Adrenal gland (tissue), 9 donors: ENCODE measurements at regions not wholly inside any gene's neighbourhood (a gene's known extent, or its start where the extent isn't known, plus 50 kb on each side); places are given as distances from the start of the nearest gene placed in this dataset.

ENCODE experiments used
- DNase-seq, 7 donors: peaks; one replicate each; pipeline ENCODE4 v3.0.0-alpha.2; 2019 to 2020
- H3K27ac ChIP-seq, 5 donors: fragments of 200-600 bp; sonication (generic) in 4 of 5; 1 replicate in 3 of 5; 2 replicates in 2 of 5; pipeline versions ENCODE4 v1.5.1 to v1.8.0; 2016 to 2020; ENCODE audit warnings: mild to moderate bottlenecking in 1 of 5
- H3K27me3 ChIP-seq: fragments of 200-600 bp; 2 replicates; pipeline ENCODE4 v1.8.0; 2021
- H3K36me3 ChIP-seq, 2 donors: fragments of 200-600 bp; replicated peaks in 1 of 2; 1 replicate in 1 of 2; 2 replicates in 1 of 2; pipeline versions ENCODE4 v1.5.1 to v1.8.0; 2018 to 2022
- H3K4me1 ChIP-seq, 2 donors: fragments of 200-600 bp; replicated peaks in 1 of 2; 1 replicate in 1 of 2; 2 replicates in 1 of 2; pipeline versions ENCODE4 v1.5.1 to v1.8.0; 2018 to 2021
- H3K4me3 ChIP-seq, 4 donors: fragments of 200-600 bp; sonication (generic) in 3 of 4; one replicate each; pipeline ENCODE4 v1.5.1; 2016 to 2018
- H3K9me3 ChIP-seq, 3 donors: fragments of 200-600 bp; sonication (generic) in 1 of 3; replicated peaks in 1 of 3; 1 replicate in 2 of 3; 2 replicates in 1 of 3; pipeline versions ENCODE4 v1.5.1 to v1.8.0; 2016 to 2021
- CTCF ChIP-seq, 6 experiments: fragments of 450-650 bp in 4 of 6; fragments of 200-600 bp in 2 of 6; sonication (generic) in 1 of 6; IDR thresholded peaks; 1 replicate in 5 of 6; 2 replicates in 1 of 6; pipeline versions ENCODE4 v1.5.1 to v1.8.0; 2016 to 2021; ENCODE audit warnings: antibody characterized with exemption in 6 of 6, mild to moderate bottlenecking in 2 of 6, moderate library complexity in 1 of 6
- POLR2A ChIP-seq, 2 donors: fragments of 450-650 bp; IDR thresholded peaks; one replicate each; pipeline ENCODE4 v1.6.1; 2017; ENCODE audit warnings: antibody characterized with exemption in 2 of 2, mild to moderate bottlenecking in 2 of 2, moderate library complexity in 1 of 2
- WGBS, 4 donors: extraction: QIAGEN DNeasy Blood & Tissue Kit in 2 of 4; methylation state at CpG; one replicate each; pipeline versions ENCODE4 v1.1.5 to v1.1.7; 2013 to 2017; 5-methylcytosine and 5-hydroxymethylcytosine counted together
- intact Hi-C, 2 donors: fragments of 100-400 bp; cut with DNase I; formaldehyde crosslinking; loops; one replicate each; pipeline versions ENCODE4 v1.14.1 to v1.15.0; 2022 to 2023
- donor health status: healthy with polysubstance abuse.
- donor health status: Bipolar disorder and iron deficiency.
- donor health status: DM: yes; HTN: yes; CAD: no.
- donor health status: DM: no; HTN: no; CAD: no.
- donor health status: DM: no; HTN: no; CAD: no.

DNA sequence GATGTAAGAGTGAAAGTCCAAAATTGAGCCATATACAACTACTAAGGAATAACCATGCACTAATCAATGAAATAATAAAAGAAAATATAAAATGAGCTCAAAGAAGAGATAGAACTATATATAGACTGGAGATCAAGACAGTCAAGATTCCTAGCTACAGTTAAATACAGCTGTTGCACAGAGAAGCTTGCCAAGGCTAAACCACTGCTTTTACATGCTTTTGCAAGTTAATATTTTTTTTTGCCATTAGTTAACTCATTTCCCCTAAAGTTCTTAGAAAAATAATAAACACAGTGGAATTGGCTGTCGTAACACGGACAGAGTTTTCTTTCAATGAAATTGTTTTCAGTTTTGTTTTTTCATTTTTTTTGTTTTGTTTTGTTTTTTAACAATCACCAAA lies 123.0 kb downstream of the VGLL3 start:
- intact Hi-C loops = no loop called here
- WGBS, 4 donors = 30 to 57% (median 42%) methylated on average over 2 of the region's 2 CpGs
- TF ChIP-seq POLR2A (IDR thresholded peaks at IDR 0.05) (no peak), CTCF (IDR thresholded peaks at IDR 0.05) (no peak)

DNA sequence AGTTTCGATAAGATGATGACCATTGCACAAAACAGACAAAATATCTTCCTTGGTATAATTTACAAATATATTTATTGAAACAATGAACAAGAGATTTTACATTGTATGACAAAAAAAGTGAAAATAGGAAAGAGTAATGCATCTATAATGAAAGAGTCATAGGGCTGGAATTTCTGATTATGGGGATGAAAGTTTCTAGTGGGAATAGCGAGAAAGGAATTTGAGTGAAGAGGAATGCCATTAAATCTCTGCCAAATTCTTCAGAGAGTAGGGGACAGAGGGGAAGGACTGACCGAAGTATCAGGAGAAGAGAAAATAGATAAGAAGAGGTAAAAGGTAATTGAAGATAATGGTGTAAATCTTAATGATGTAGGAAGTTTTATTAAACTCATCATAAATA lies 125.4 kb downstream of the VGLL3 start:
- Histone ChIP-seq H3K4me1 (no peaks in the 10 kb centered on the region), H3K36me3 (no peaks in the 10 kb centered on the region), H3K27ac (no peak overlapping the region), H3K27me3 (no peaks in the 10 kb centered on the region), H3K4me3 (no peak overlapping the region), H3K9me3 (no peaks in the 10 kb centered on the region)
- no peak for DNase-seq
- 63 to 70% (median 66%) methylated on average over 3 of the region's 3 CpGs for WGBS, 4 donors
- TF ChIP-seq POLR2A (IDR thresholded peaks at IDR 0.05) (no peak), CTCF (IDR thresholded peaks at IDR 0.05) (no peak)
- intact Hi-C loops = no loop called here

More for the DNA sequence above, 123.0 kb downstream of the VGLL3 start:
- no peak overlapping the region for H3K27ac ChIP-seq
- H3K9me3 ChIP-seq = no peaks in the 10 kb centered on the region
- no peak for DNase-seq
- no peaks in the 10 kb centered on the region for H3K36me3 ChIP-seq
- no peaks in the 10 kb centered on the region for H3K4me1 ChIP-seq
- no peaks in the 10 kb centered on the region for H3K27me3 ChIP-seq
- H3K4me3 ChIP-seq = no peak overlapping the region

DNA sequence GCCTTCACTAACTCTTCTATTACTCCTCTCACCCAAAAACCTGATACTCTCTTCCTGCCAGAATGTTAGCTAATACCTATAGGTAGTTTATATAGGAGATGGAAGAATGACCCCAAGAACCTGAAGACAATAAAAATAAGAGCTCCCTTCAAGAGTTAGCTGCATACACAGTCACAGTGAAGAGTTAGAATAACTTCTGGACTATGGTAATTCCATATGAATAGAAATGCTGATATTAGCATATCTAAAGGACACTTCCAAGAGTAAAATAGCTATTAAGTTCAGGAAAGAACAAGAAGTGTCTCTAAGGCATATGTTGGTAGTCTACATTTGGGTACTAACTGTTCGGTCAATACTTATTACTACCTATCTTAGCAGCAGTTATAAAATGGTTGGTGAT lies 134.2 kb downstream of the VGLL3 start:
- no peak for DNase-seq
- intact Hi-C loops = no loop called here
- Histone ChIP-seq H3K27me3 (no peaks in the 10 kb centered on the region), H3K4me3 (no peak overlapping the region), H3K27ac (no peak overlapping the region), H3K36me3 (no peaks in the 10 kb centered on the region), H3K4me1 (no peaks in the 10 kb centered on the region), H3K9me3 (no peaks in the 10 kb centered on the region)
- 0 to 93% (median 18%) methylated on average over 1 of the region's 1 CpG for WGBS, 4 donors
- TF ChIP-seq CTCF (IDR thresholded peaks at IDR 0.05) (no peak), POLR2A (IDR thresholded peaks at IDR 0.05) (no peak)

- no peak for TF ChIP-seq POLR2A (IDR thresholded peaks at IDR 0.05)
- TF ChIP-seq CTCF (IDR thresholded peaks at IDR 0.05) = no peak
- no peak for DNase-seq
- no peaks in the 10 kb centered on the region for H3K9me3 ChIP-seq
- H3K27me3 ChIP-seq = no peaks in the 10 kb centered on the region
- H3K4me1 ChIP-seq = no peaks in the 10 kb centered on the region
- intact Hi-C loops = no loop called here
- no peak overlapping the region for H3K4me3 ChIP-seq
- H3K27ac ChIP-seq = no peak overlapping the region
- no peaks in the 10 kb centered on the region for H3K36me3 ChIP-seq
- WGBS, 4 donors = 48 to 64% (median 57%) methylated on average over 1 of the region's 1 CpG
Measured at GRCh38 chr3:86849991-86850390, 141.0 kb downstream of the VGLL3 start.
